HepG2 (cell line): ENCODE measurements at regions not wholly inside any gene's neighbourhood (a gene's known extent, or its start where the extent isn't known, plus 50 kb on each side); places are given as distances from the start of the nearest gene placed in this dataset.

Experiments
- ATAC-seq: fragments of 200-7000 bp; cut with Tn5 transposase; 3 replicates; pipeline ENCODE4 v1.9.1; 2020; ENCODE audit warnings: mild to moderate bottlenecking, moderate library complexity
- BruUV-seq: library from RNA; stranded (reverse); fragments of 400-500 nt; replicated peaks from 2 replicates; lab custom pipeline; 2021; lab: Mats Ljungman, UMichigan
- CTCF ChIA-PET: fragments of 300-600 bp; formaldehyde crosslinking; extraction: SDS; loops from one replicate; lab custom pipeline; 2021; ENCODE audit warnings: low total read pairs, inconsistent platforms, low intra/inter-chr PET ratio; lab: Yijun Ruan, JAX
- POLR2A ChIA-PET: fragments of 350-600 bp; sonication (Branson Sonifier 250); formaldehyde crosslinking; loops from one replicate; lab custom pipeline; 2020; ENCODE audit warnings: antibody characterized with exemption, inconsistent platforms; lab: Yijun Ruan, JAX
- DNase-seq: peaks from one replicate; pipeline ENCODE4 v3.0.0-alpha.2; 2015; ENCODE audit warnings: low spot score
- FAIRE-seq: peaks from 3 replicates; lab custom pipeline; 2011; peaks lifted over from hg19 to GRCh38; lab: Jason Lieb, UNC
- H2AFZ ChIP-seq: one replicate; pipeline ENCODE4 v1.6.1; 2011; ENCODE audit warnings: low read length, inconsistent platforms
- H3K27ac ChIP-seq: fragments of 300-600 bp; 3 replicates; pipeline ENCODE4 v1.8.0; 2011; ENCODE audit warnings: mixed run types, mild to moderate bottlenecking, mixed read lengths, low read length, inconsistent platforms; ENCODE audit not compliant: insufficient read depth; ENCODE audit errors: extremely low read length
- H3K27me3 ChIP-seq, 2 experiments: fragments of 200-600 bp in 1 of 2; 2 replicates in 1 of 2; 3 replicates in 1 of 2; pipeline versions ENCODE4 v1.6.0 to v1.8.0; 2011; ENCODE audit warnings: low read length in 2 of 2, mild to moderate bottlenecking in 2 of 2, moderate library complexity in 2 of 2, inconsistent platforms in 1 of 2; ENCODE audit not compliant: insufficient read depth in 2 of 2, control insufficient read depth in 1 of 2
- H3K36me3 ChIP-seq, 2 experiments: fragments of 200-600 bp in 1 of 2; replicated peaks in 1 of 2; 2 replicates in 1 of 2; 3 replicates in 1 of 2; pipeline versions ENCODE4 v1.5.1 to v1.8.0; 2011; ENCODE audit warnings: low read length in 2 of 2, inconsistent platforms in 1 of 2; ENCODE audit not compliant: insufficient read depth in 2 of 2, control insufficient read depth in 1 of 2
- H3K4me1 ChIP-seq: 2 replicates; pipeline ENCODE4 v1.5.1; 2012; ENCODE audit warnings: low read length, inconsistent platforms; ENCODE audit not compliant: insufficient read depth
- H3K4me2 ChIP-seq: 2 replicates; pipeline ENCODE4 v1.6.0; 2011; ENCODE audit warnings: low read depth, low read length, inconsistent platforms
- H3K4me3 ChIP-seq, 3 experiments: fragments of 200-600 bp in 1 of 3; sonication (generic), shearing (Covaris generic) in 1 of 3; replicated peaks in 1 of 3; 2 replicates each; pipeline ENCODE4 v1.5.1; 2011 to 2016; ENCODE audit warnings: low read length in 3 of 3, inconsistent platforms in 2 of 3, low read depth in 2 of 3, mild to moderate bottlenecking in 2 of 3, control low read depth in 1 of 3, mixed read lengths in 1 of 3; ENCODE audit not compliant: insufficient read depth in 1 of 3
- H3K79me2 ChIP-seq: one replicate; pipeline ENCODE4 v1.6.1; 2011; ENCODE audit warnings: low read length, inconsistent platforms; ENCODE audit not compliant: insufficient read depth
- H3K9ac ChIP-seq: 2 replicates; pipeline ENCODE4 v1.6.0; 2011; ENCODE audit warnings: mild to moderate bottlenecking, low read depth, low read length, inconsistent platforms; ENCODE audit not compliant: insufficient read depth
- H3K9me3 ChIP-seq: 2 replicates; pipeline ENCODE4 v1.5.1; 2012; ENCODE audit warnings: mild to moderate bottlenecking, low read length
- H4K20me1 ChIP-seq: 2 replicates; pipeline ENCODE4 v1.6.0; 2011; ENCODE audit warnings: inconsistent platforms, mild to moderate bottlenecking, low read length, moderate library complexity; ENCODE audit not compliant: insufficient read depth
- ARHGAP35 ChIP-seq: sonication (generic); formaldehyde crosslinking; IDR thresholded peaks from 2 replicates; pipeline ENCODE4 v1.9.0; 2022; ENCODE audit warnings: mild to moderate bottlenecking, inconsistent platforms, moderate library complexity, missing genetic modification reagents, borderline replicate concordance
- BRF2 ChIP-seq: sonication (generic); formaldehyde crosslinking; IDR thresholded peaks from 2 replicates; pipeline ENCODE4 v1.8.1; 2022; ENCODE audit warnings: mild to moderate bottlenecking, missing genetic modification reagents
- CAMTA2 ChIP-seq: sonication (generic); formaldehyde crosslinking; IDR thresholded peaks from 2 replicates; pipeline ENCODE4 v1.4.0; 2020; ENCODE audit warnings: mild to moderate bottlenecking, missing genetic modification reagents, borderline replicate concordance
- CBX5 ChIP-seq: sonication (generic); formaldehyde crosslinking; IDR thresholded peaks from 2 replicates; pipeline ENCODE4 v1.4.0; 2020; ENCODE audit warnings: missing genetic modification reagents, borderline replicate concordance
- CHD4 ChIP-seq: fragments of 200-600 bp; sonication (generic); IDR thresholded peaks from 2 replicates; pipeline ENCODE4 v1.7.0; 2017; ENCODE audit warnings: mild to moderate bottlenecking, low read length, borderline replicate concordance
- DRAP1 ChIP-seq: IDR thresholded peaks from 2 replicates; pipeline ENCODE4 v1.6.1; 2016; ENCODE audit warnings: missing genetic modification reagents, missing compliant biosample characterization
- HINFP ChIP-seq: sonication (generic); formaldehyde crosslinking; IDR thresholded peaks from 2 replicates; pipeline ENCODE4 v1.4.0; 2020; ENCODE audit warnings: low read depth, mild to moderate bottlenecking, missing genetic modification reagents
- MIER3 ChIP-seq: IDR thresholded peaks from 2 replicates; pipeline ENCODE4 v1.6.1; 2016; ENCODE audit warnings: missing compliant biosample characterization, borderline replicate concordance
- NKX3-1 ChIP-seq: sonication (generic); formaldehyde crosslinking; IDR thresholded peaks from 2 replicates; pipeline ENCODE4 v1.5.0; 2020; ENCODE audit warnings: missing genetic modification reagents
- PITX1 ChIP-seq: sonication (generic); formaldehyde crosslinking; IDR thresholded peaks from 2 replicates; pipeline ENCODE4 v1.5.1; 2020; ENCODE audit warnings: mild to moderate bottlenecking, missing genetic modification reagents
- SMC3 ChIP-seq: IDR thresholded peaks from 2 replicates; pipeline ENCODE4 v1.6.1; 2011; ENCODE audit warnings: low read length, improper control_type of control experiment
- TCF7L2 ChIP-seq: IDR thresholded peaks from 2 replicates; pipeline ENCODE4 v1.6.1; 2011; ENCODE audit warnings: mild to moderate bottlenecking, low read depth, low read length, moderate library complexity
- WIZ ChIP-seq: sonication (generic); formaldehyde crosslinking; IDR thresholded peaks from 2 replicates; pipeline ENCODE4 v1.5.1; 2020; ENCODE audit warnings: mild to moderate bottlenecking, missing genetic modification reagents
- YEATS2 ChIP-seq: sonication (generic); formaldehyde crosslinking; IDR thresholded peaks from 2 replicates; pipeline ENCODE4 v1.4.0; 2020; ENCODE audit warnings: missing genetic modification reagents, borderline replicate concordance
- YY1 ChIP-seq: IDR thresholded peaks from 2 replicates; pipeline ENCODE4 v1.6.1; 2011; ENCODE audit warnings: low read length, low read depth, moderate library complexity, mild to moderate bottlenecking; ENCODE audit not compliant: insufficient read depth, insufficient replicate concordance
- ZNF292 ChIP-seq: sonication (generic); formaldehyde crosslinking; IDR thresholded peaks from 2 replicates; pipeline ENCODE4 v1.8.1; 2022; ENCODE audit warnings: mild to moderate bottlenecking, low read depth, missing genetic modification reagents, borderline replicate concordance
- ZNF720 ChIP-seq: sonication (generic); formaldehyde crosslinking; IDR thresholded peaks from 2 replicates; pipeline ENCODE4 v1.4.0; 2020; ENCODE audit warnings: missing genetic modification reagents
- ZNF776 ChIP-seq: sonication (generic); formaldehyde crosslinking; IDR thresholded peaks from 2 replicates; pipeline ENCODE4 v1.4.0; 2020; ENCODE audit warnings: mild to moderate bottlenecking, missing genetic modification reagents
- ZSCAN12 ChIP-seq: sonication (generic); formaldehyde crosslinking; IDR thresholded peaks from 2 replicates; pipeline ENCODE4 v1.9.0; 2021; ENCODE audit warnings: mild to moderate bottlenecking, missing genetic modification reagents
- WGBS: methylation state at CpG from one replicate; pipeline ENCODE4 v1.1.6; 2017; ENCODE audit warnings: low lambda C conversion rate; 5-methylcytosine and 5-hydroxymethylcytosine counted together
- in situ Hi-C: cut with HindIII; loops from 2 replicates; pipeline ENCODE4 v1.10.0; 2017; ENCODE audit warnings: low pct_unique_long_range_greater_than_20kb; ENCODE audit not compliant: extremely low pct_ligation_motif_present
- intact Hi-C: fragments of 100-400 bp; cut with micrococcal nuclease; formaldehyde crosslinking; loops from one replicate; pipeline ENCODE4 v1.10.0; 2022; ENCODE audit not compliant: unreplicated experiment

- ATAC-seq (no peak), DNase-seq (no peak), FAIRE-seq (no peak)
- Histone ChIP-seq H3K9ac (no peak overlapping the region), H3K9me3 (no peaks in the 10 kb centered on the region), H3K36me3 (no peaks in the 10 kb centered on the region), H3K79me2 (no peaks in the 10 kb centered on the region), H3K4me1 (no peaks in the 10 kb centered on the region), H3K27ac (no peak overlapping the region), H3K4me2 (no peak overlapping the region), H3K27me3 (no peaks in the 10 kb centered on the region), H3K4me3 (no peak overlapping the region), H2AFZ (no peak overlapping the region), H4K20me1 (no peaks in the 10 kb centered on the region)
- ChIA-PET POLR2A (no interaction called here), CTCF (no interaction called here)
- TF ChIP-seq ZNF720 (no peak), ZNF292 (CRISPR knock-in tag) (no peak), PITX1 (CRISPR knock-in tag) (no peak), TCF7L2 (no peak)
- no TSS peak for BruUV-seq
- in situ Hi-C loops: no loop called here
- intact Hi-C loops: no loop called here
Measured at GRCh38 chr11:28877340-28877739, 769.2 kb downstream of the METTL15 start.

GRCh38 chr11:28874706-28875105, 766.5 kb downstream of the METTL15 start:
- Histone ChIP-seq H3K4me2 (no peak overlapping the region), H3K4me1 (no peaks in the 10 kb centered on the region), H3K27me3 (no peaks in the 10 kb centered on the region), H3K9ac (no peak overlapping the region), H2AFZ (no peak overlapping the region), H3K27ac (no peak overlapping the region), H3K36me3 (no peaks in the 10 kb centered on the region), H3K4me3 (no peak overlapping the region), H3K9me3 (no peaks in the 10 kb centered on the region; the same call in 1 of the 2 replicates), H3K79me2 (no peaks in the 10 kb centered on the region), H4K20me1 (no peaks in the 10 kb centered on the region)
- CTCF ChIA-PET: no interaction called here
- ATAC-seq (no peak), FAIRE-seq (no peak), DNase-seq (no peak)
- WGBS: 0% methylated on average over 1 of the region's 1 CpG
- in situ Hi-C loops (no loop called here), intact Hi-C loops (no loop called here)
- BruUV-seq: no TSS peak
- POLR2A ChIA-PET: no interaction called here
- TF ChIP-seq NKX3-1 (CRISPR knock-in tag) (no peak), WIZ (no peak), BRF2 (CRISPR knock-in tag) (no peak), ZNF776 (CRISPR knock-in tag) (no peak), ZSCAN12 (CRISPR knock-in tag) (no peak), CBX5 (CRISPR knock-in tag) (no peak), CAMTA2 (CRISPR knock-in tag) (no peak), CHD4 (no peak), HINFP (CRISPR knock-in tag) (no peak), ARHGAP35 (CRISPR knock-in tag) (no peak), MIER3 (CRISPR knock-in tag) (no peak), YEATS2 (no peak), YY1 (no peak), DRAP1 (no peak), SMC3 (no peak)
